ENCODE measurements at regions not wholly inside any gene's neighbourhood (a gene's known extent, or its start where the extent isn't known, plus 50 kb on each side); places are given as distances from the start of the nearest gene placed in this dataset.

- TF ChIP-seq REST (IDR thresholded peaks at IDR 0.05; ENCODE audit: low read depth, low read length): no peak
- no peak for TF ChIP-seq RAD21 (IDR thresholded peaks at IDR 0.05; ENCODE audit: insufficient read depth, low read depth, low read length)
- TF ChIP-seq SRF (IDR thresholded peaks at IDR 0.05; ENCODE audit: low read depth in 2 of 2, low read length in 2 of 2): no peak
- no peak for TF ChIP-seq CTCF (IDR thresholded peaks at IDR 0.05 in 2 of 3, conservative IDR thresholded peaks at IDR 0.05 in 1 of 3; ENCODE audit: control insufficient read depth in 2 of 3, extremely low read depth in 1 of 3, insufficient read depth in 1 of 3, low read depth in 3 of 3, low read length in 3 of 3)
- TF ChIP-seq ETV6 (conservative IDR thresholded peaks at IDR 0.05 in 1 of 2, IDR thresholded peaks at IDR 0.05 in 1 of 2; ENCODE audit: borderline replicate concordance in 1 of 2, low read depth in 1 of 2): no peak
- no peak for TF ChIP-seq RELA (IDR thresholded peaks at IDR 0.05; ENCODE audit: borderline replicate concordance, partially characterized antibody)
- no peak for TF ChIP-seq BCL11A (IDR thresholded peaks at IDR 0.05; ENCODE audit: low read depth, low read length)
Observed at GRCh38 chr11:22465620-22466019, 127.4 kb downstream of the SLC17A6 start.
